Epithelial cell of prostate (primary cell): ENCODE measurements at regions not wholly inside any gene's neighbourhood (a gene's known extent, or its start where the extent isn't known, plus 50 kb on each side); places are given as distances from the start of the nearest gene placed in this dataset.
A peak's percentile ranks its signal among the peaks of the same experiment; 100 is the strongest.
"Not testable (repeated sequence)": the region's sequence is repeated elsewhere in the genome, so short reads cannot be mapped to it uniquely, and the experiment has no call there.

ENCODE experiments used
- DNase-seq: peaks from one replicate; pipeline ENCODE4 v3.0.0-alpha.2; 2011; ENCODE audit warnings: low read depth, low spot score
- H3K27ac ChIP-seq: fragments of 450-650 bp; 2 replicates; pipeline ENCODE4 v1.5.1; 2017; ENCODE audit warnings: mild to moderate bottlenecking

DNA sequence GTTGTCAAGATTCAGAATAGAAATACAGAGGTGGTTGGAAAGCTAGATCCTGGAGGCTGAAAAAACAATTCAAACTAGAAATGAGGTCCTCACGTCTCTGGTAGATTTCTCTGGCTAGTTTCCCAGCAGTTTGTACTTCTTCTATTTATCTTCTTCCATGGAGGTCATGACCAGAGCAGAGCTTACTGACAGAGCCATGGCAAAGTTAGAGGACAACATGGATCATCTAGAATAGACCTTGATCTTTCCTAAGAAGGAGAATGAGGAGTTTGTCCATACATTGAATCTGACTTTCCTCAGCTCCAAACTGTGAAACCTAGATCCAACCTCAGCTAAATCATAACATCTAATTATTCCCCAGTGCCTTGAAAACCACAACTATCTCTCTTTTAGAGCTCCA lies 900.8 kb upstream of the GOT2 start:
- no peak overlapping the region for H3K27ac ChIP-seq
- DNase-seq = no peak

DNA sequence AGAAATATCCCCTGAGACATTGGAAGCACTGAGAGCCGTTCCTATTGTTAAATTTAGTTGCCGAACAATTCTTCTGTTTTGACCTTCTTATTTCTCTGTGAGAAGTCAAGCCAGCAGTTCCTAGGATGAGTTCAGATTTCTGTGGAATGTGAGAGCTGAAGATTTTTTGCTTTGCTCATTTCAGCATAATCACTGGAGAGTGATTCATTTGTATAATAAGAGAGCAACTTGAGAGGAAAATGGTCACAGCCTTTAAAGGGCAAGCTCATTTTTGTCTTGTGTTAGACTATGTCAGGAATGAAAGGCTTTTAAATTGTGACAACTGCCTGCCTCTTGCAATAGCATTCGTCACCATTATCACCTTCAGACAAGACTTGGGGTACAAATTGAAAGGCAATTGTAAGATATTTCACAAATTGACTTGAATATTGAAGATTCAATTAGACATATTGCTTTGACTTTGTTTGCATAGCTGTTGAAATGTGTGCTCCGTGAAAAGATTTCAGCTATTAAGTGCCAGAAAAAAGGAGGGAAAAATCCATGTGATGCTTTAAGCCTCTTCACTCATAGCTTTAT lies 900.0 kb upstream of the GOT2 start:
- DNase-seq = no peak

DNA sequence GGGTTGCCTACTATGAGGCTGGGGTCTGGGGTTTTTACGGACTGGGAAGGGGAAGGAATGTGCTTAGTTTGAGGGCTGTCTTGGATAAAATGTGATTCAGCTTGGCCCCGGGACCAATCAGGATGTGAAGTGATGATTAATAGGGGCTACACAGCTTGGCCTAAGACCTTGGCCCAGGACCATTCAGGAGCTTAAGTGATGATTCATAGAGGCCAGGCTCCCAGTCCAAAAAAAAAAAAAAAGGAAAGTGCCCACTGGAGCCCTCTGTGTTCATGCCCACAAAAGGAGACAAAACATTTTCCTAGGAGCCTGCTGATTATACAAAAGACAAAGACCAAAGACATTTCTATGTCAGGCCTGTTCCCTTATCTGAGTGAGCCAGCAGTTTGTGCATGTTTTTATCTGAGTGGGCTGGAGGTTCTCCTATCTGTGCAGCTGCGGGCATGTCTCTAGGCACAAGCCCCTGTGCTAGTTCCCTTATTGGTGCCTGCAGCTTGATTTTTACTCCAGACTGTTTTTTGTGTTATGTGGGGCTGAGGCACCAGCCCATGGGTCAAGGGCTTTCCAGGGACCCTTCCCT lies 898.2 kb upstream of the GOT2 start:
- DNase-seq = no peak
- no peak overlapping the region for H3K27ac ChIP-seq

More for the DNA sequence above, 900.0 kb upstream of the GOT2 start:
- H3K27ac ChIP-seq = no peak overlapping the region

DNA sequence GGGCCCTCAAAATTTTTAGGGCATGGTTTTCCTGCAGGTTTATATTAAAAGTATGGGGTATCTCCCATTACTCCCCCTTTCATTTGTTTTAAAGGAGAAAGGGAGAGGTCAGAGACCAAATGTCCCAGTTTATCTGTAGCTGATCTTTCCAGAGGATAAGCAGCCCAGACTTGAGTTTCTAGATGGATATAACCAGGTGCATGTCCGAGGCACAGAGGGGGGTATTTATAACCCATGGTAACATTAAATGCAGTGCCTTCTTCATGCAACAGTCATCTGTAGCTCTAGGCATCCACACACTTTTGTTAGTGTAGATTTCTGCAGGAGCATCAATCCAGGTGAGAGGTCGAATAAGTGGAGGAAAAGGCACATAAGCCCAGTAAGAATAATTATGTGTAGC lies 890.3 kb upstream of the GOT2 start:
- DNase-seq, H3K27ac ChIP-seq: not testable (repeated sequence)

DNA sequence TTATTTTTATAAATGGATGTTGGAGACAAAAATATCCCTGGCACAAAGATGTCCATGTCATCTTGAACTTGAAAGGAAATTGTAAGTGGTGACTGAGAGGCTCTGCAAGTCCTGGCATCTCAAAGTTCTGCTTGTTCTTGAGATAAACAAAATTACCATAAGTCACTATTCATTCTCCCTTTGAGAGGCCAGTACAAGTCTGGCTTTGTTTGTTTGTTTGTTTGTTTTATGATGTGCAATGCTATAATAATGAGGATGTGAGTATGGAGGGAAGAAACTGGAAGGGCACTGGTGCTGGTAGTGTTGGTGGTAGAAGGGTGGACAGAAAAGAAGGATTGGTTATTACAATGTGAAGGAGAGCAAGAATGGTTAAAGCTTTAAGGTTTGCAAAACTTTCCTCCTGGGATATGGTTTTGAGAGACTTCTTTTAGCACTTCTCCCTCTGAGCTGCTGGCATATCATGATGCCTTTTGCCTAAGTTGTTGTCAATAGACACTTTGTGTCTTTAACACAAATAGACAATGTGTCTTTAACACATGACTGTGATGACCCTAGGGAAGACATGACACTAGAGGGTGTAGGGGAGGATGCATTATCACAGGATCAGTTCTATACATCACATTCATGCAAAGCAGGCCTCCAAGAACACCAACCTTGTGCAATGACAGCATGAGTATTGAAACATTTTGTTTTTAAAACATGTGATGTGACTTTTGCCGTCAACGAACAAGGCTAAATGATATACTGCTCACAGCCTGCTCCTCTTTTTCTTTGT lies 880.5 kb upstream of the GOT2 start:
- H3K27ac ChIP-seq = no peak overlapping the region
- DNase-seq = no peak

DNA sequence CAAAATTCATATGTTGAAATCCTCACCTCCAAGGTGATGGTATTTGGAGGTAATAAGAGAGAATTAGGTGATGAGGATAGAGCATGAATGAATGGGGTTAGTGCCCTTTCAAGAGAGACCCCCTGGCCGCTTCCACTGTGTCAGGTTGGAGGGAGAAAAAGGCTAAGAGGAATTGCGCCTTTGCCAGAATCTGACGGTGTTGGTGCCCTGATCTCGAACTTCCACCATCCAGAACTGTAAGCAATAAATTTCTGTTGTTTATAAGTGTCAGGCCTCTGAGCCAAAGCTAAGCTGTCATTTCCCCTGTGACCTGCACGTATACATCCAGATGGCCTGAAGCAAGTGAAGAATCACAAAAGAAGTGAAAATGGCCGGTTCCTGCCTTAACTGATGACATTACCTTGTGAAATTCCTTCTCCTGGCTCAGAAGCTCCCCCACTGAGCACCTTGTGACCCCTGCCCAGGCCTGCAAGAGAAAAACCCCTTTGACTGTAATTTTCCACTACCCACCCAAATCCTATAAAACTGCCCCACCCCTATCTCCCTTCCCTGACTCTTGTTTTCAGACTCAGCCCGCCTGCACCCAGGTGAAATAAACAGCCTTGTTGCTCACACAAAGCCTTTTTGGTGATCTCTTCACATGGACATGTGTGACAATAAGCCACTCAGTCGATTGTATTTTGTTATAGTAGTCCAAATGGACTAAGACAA lies 878.9 kb upstream of the GOT2 start:
- not testable (repeated sequence) for H3K27ac ChIP-seq, DNase-seq

DNA sequence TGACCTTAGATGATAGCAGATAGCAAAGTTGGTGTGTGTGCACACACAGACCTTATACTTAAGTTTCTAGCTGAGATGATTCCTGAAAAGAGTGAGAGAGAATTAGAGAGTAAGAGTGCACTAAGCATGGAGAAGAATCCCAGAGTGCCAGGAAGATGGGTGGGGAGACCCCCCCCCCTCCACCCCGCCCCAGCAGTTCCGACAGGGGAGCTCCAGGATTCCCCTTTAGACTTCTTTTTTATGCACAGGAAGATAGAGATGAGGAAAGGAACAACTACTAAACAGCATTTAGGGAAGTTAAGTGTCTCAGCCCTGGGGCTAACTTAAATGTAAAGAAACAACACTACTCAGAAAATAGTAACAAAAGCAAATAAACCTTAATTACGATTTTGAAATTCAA lies 878.0 kb upstream of the GOT2 start:
- no peak for DNase-seq
- no peak overlapping the region for H3K27ac ChIP-seq

DNA sequence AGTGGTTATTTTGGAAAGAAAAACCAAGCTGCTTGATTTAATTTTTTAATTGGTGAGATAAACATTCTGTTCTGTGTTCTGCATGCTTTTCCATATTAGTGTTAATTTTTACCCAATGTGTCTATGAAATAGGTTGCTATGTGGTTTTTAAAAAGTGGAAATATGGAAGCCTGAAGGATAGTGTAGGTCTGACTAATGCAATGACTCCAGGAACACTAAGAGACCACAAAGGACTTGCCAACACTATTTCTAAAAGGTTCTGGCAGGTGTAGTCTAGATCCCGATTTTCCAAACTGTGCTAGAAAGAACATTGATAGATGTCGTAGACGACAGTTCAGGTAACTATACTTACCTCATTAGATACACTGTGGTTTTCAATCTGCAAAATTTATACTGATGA lies 877.4 kb upstream of the GOT2 start:
- DNase-seq = no peak
- no peak overlapping the region for H3K27ac ChIP-seq

DNA sequence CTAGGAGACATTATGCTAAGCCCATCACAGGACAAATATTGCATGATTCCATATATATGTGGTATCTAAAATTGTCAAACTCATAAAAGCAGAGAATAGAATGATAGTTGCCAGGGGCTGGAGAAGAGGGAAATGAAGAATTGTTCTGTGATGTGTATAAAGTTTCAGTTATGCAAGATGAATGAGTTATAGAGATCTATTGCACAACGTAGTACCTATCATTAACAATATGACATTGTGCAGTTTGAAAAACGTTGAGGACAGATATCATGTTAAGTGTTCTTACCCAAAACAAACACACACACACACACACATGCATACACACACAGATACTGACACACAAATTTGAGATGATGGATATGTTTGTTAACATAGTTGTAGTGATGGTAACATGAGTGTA lies 871.6 kb upstream of the GOT2 start:
- H3K27ac ChIP-seq = no peak overlapping the region
- DNase-seq = no peak

DNA sequence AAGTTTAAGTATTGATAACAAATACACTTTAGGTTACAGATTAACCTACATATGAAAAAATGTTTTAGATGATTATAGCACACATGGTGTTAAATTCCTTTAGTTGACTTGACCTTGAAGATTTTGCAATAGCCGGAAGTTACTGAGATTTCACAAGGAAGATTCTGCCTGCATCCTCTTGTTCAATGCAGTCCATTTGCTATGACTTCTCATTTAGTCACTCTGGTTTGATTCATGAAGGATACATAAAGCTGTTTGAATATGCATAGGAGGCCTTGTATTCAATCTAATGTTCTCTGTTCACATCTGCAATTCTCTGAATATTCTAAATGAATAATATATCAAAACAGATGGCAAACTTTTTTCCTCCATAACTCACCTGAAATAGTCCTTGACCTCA lies 870.2 kb upstream of the GOT2 start:
- no peak overlapping the region for H3K27ac ChIP-seq
- no peak for DNase-seq

DNA sequence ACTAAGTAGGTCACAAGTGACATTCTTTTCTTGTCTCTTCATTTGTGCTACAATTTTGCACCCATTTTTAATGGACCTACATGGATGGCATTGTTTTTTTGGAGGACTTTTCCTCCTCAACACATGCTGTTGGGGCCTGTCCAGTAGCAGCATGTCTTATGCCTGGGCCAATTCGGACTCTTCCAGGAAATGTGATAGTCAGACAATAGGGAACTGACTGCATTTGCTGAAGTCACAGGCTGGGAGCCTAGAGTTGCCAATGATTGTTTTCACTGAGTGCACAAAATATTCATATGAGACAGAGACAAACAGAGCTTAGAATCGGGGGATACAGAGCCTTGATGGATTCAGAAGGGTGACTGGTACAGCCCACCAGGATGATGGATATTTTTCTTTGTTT lies 867.3 kb upstream of the GOT2 start:
- no peak for DNase-seq
- H3K27ac ChIP-seq = no peak overlapping the region

DNA sequence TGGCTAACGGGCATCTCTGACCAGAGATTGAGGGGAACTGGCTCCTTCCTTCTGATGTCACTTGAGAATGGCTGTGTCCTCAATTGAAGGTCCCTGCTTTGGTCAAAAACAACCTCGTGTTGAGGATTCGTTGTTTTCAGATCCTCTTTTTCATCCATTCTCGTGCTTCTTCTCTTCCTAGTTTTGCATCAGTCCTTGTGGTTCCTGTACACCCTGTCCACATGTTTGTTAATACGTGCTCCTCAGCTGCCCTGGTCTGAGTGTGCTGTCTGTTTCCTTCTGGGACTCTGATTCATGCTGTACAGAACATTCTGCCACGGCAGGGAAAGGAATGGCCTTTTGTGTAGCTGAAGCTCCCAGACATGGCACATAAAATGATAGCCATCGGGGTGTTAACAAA lies 863.2 kb upstream of the GOT2 start:
- no peak for DNase-seq
- H3K27ac ChIP-seq = no peak overlapping the region

DNA sequence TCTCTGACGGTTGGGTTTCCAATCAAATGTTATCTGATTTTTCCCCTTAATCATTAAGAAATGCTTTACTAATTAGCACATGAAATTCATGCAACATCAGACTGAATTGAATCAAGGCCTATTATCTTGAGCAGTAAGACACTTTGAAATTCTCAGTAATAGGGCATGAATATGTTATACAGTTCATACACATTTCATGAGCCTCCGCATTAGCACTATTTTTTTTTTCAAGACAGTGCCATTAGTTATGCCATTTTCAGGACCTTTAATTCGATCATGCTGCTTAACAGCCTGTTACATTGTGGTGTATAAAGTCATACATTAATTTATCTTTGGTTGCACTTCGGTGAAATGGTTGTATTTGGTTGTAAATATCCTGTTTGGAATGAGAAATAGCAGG lies 862.6 kb upstream of the GOT2 start:
- no peak for DNase-seq
- H3K27ac ChIP-seq = no peak overlapping the region

DNA sequence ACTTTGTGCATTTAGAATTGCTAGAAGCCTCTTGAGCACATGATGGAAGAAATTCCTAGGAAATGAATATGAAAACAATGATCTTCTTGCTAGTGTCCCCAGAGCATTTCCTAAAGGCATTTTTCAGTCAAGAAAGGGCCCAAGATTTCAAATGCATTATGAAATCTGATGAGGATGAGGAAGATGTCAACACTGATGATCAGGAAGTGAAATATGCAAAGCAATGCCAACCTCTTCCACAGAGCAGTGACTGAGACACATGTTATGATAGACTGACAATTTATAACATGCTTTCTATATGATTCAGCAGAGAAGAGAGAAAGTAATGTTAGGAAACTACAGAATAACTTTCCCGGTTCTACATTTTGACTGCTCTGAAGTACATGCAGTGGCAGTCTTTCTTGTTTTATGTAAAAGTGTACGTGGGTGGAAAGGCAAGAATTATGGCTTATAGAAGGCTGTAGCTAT lies 859.1 kb upstream of the GOT2 start:
- DNase-seq = peak; percentile 8
- no peak overlapping the region for H3K27ac ChIP-seq

DNA sequence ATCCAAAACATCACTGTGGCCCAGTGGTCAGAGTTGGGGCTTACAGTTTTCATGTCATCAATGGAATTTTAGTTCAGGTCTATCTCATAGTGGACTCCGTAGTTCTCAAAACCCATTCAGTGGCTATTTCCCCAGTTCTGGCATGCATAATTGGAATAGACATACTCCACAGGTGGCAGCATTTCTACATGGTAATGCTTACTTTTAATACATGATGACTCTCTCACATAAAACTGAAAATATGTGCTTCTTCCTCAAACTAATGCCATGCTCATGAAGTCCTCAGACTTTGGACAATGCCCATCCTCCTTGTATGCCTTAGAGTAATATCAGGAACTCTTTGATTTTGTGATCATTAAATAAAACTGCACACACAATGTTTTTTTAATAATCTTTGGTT lies 857.4 kb upstream of the GOT2 start:
- DNase-seq = no peak
- no peak overlapping the region for H3K27ac ChIP-seq

DNA sequence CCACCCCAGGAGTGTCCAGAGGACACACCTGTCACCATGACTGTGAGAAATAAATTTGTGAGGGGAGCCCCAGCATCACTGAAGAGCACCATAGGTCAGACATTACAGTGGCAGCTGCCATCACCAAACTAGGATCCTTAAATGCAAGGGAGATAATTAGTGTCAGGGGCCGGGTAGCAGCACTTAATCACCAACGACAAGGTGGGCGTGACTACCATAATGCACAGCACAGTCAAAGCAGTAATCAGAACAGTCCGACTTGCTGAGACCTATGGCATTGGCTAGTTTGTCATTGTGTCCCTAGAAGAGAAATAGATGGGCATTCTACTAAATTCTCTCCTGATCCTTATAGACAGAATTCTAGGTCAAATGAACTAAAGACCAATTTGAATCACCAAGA lies 856.7 kb upstream of the GOT2 start:
- no peak for DNase-seq
- H3K27ac ChIP-seq = no peak overlapping the region

DNA sequence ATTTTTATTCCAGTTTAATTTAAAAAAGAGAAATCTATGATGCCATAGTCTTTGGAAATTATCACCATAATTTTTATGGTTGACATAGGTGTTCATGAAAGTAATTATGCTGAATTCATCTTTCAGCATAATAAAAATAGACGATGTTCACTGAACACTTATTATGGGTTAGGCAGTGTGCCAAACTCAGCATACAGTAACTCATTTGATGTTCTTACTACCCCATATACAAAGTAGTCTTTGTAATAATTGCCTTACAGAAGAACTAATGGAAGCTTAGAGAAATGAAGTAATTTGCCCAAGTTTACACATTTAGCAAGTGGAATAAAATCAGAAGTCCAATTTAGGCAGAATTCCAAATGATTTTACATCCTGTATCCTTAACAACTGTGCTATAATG lies 852.2 kb upstream of the GOT2 start:
- H3K27ac ChIP-seq = no peak overlapping the region
- DNase-seq = no peak

DNA sequence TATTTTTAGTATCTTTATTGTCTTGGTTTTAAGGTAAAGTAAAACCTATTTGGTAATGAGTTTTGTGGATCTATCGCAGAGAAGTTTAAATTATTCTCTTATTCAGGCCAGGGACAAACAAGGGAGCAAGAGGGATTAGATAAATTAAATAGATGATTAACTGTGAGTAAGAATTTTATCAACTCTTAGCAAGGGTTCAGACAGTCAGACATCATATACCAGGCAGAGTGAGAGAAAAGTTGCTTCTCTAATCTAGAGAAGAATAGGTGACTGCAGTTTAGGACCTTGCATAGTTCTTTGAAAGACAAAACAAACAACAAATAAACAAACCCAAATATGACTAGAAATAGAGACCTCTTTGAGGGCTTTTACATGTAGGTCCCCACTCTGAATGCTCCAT lies 840.2 kb upstream of the GOT2 start:
- peak overlapping the region; percentile 44 for H3K27ac ChIP-seq
- DNase-seq = no peak

DNA sequence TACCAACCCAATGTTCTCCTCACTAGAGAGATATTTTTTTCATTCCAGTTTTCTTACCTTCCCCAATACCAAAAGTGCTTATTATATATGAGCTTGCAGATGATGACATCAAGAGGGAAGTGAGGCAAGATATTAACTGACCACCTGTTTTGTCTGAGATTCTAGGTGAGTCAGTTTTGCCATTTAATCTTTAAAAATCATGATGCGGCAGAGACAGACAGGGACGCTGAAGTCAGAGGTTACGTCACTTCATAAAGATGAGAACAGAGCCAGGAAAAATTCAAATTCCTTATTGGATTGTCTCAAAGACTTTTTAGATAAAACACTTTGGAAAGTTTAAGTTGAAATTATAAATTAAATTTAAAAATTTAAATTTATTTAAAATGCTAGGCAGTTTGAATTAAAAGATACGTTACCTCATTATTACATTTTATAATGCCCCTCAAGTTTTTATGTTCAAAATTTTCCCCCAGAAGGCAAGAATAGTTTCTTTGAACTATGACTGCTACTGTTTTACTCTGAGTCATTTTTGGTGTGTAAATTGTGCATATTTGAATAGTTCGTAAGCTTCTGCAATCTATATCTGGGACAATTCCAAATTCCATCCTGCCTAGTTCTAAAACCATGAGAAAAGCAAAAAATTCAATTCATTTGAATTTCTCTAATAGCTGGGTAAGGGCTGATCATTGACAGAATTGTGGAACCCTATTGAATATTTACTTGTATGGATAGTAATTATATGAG lies 839.6 kb upstream of the GOT2 start:
- H3K27ac ChIP-seq = peak overlapping the region; percentile 44
- no peak for DNase-seq

DNA sequence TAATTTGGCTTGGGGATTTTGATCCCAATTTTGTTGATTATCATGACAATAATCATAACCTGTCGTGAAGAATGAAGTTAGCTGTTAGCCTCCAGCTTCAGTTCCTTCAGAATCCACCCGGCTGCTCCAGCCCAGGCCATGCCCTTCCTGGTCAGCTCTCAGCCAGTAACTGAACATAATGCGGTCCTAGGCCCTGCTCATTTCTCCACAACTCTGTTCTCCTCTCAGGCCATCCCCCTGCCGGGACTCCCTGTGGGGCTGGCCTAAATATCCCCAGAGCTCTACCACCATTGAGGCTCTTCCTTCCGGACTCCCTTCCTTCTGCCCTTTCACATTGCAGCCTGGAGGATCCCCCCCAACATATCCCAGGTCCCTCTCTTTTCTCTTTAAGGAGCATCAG lies 833.4 kb upstream of the GOT2 start:
- no peak overlapping the region for H3K27ac ChIP-seq
- no peak for DNase-seq

DNA sequence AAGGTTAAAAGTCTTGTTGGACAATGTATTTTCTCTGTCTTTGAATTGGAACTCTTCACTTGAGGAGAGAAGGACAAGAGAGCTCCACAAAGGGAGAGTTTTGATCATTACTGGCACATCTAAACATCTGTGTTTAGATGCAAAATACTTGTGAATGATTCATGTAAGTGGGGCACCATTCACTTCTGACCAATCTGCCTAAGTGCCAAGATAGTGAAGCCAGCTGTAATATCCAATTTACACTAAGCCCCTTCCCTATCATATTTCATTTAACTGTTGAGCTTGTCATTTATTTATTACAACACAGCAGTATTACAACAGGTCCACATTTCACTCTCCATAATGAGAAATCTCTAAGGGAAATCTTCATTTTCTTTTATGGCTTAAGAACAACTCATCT lies 832.3 kb upstream of the GOT2 start:
- no peak for DNase-seq
- no peak overlapping the region for H3K27ac ChIP-seq
